IPS-20b (cell line): ENCODE measurements at regions not wholly inside any gene's neighbourhood (a gene's known extent, or its start where the extent isn't known, plus 50 kb on each side); places are given as distances from the start of the nearest gene placed in this dataset.
"Not testable (repeated sequence)": the region's sequence is repeated elsewhere in the genome, so short reads cannot be mapped to it uniquely, and the experiment has no call there.

Experiments
- H3K27ac ChIP-seq: one replicate; pipeline ENCODE4 v1.5.1; 2013; ENCODE audit warnings: low read length
- H3K27me3 ChIP-seq: 2 replicates; pipeline ENCODE4 v1.6.1; 2013; ENCODE audit warnings: mild to moderate bottlenecking, low read length, inconsistent platforms; ENCODE audit not compliant: insufficient read depth
- H3K36me3 ChIP-seq: 2 replicates; pipeline ENCODE4 v1.6.1; 2013; ENCODE audit warnings: low read depth, mild to moderate bottlenecking, inconsistent platforms, low read length, moderate library complexity; ENCODE audit not compliant: insufficient read depth
- H3K4me1 ChIP-seq: 2 replicates; pipeline ENCODE4 v1.6.1; 2013; ENCODE audit warnings: mild to moderate bottlenecking, control low read depth, inconsistent platforms, low read length, moderate library complexity; ENCODE audit not compliant: insufficient read depth
- H3K4me3 ChIP-seq: 2 replicates; pipeline ENCODE4 v1.5.1; 2013; ENCODE audit warnings: mild to moderate bottlenecking, low read length, inconsistent platforms
- H3K9ac ChIP-seq: 2 replicates; pipeline ENCODE4 v1.6.1; 2013; ENCODE audit warnings: low read depth, mild to moderate bottlenecking, inconsistent platforms, low read length, moderate library complexity
- H3K9me3 ChIP-seq: 2 replicates; pipeline ENCODE4 v1.6.1; 2013; ENCODE audit warnings: mild to moderate bottlenecking, low read depth, low read length, inconsistent platforms; ENCODE audit not compliant: insufficient read depth

DNA sequence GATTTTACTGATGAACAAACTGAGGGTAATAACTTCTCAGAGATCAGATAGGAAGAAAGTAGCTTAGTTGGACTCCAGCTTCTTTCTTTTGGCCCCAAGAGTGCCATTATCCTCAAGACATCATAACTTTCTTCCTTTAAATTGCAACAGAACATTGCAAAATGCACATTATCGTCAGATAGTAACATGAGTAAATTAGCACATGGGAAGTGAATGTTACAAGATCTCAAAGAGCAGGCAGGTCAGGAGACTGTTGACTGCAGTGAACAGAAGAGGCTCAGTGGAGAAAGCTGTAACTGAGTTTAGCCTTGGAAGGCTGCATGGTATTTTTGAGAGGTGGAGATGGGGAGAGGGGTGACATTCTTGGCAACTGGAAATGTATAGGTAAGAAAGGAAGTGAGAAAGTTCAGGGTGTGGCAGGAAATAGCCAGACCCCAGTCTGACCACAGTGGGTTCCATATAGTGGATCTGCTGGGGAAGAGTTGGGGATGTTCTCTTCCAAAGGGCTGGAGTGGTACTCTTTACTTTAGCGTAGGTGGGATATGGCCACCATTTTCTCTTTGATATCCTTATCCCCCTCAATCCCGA, 307.7 kb downstream of the RPLP1 start:
- H3K27me3 ChIP-seq = no peaks in the 10 kb centered on the region; the same call in 1 of the 2 replicates
- peaks cover under 1% of the 10 kb centered on the region; the same call in 1 of the 2 replicates for H3K4me1 ChIP-seq
- H3K36me3 ChIP-seq = no peaks in the 10 kb centered on the region
- no peak overlapping the region for H3K4me3 ChIP-seq
- no peak overlapping the region for H3K9ac ChIP-seq
- no peak overlapping the region for H3K27ac ChIP-seq
- no peaks in the 10 kb centered on the region for H3K9me3 ChIP-seq

- no peak overlapping the region for H3K27ac ChIP-seq
Measured at GRCh38 chr15:69760890-69761568, 308.4 kb downstream of the RPLP1 start.

DNA sequence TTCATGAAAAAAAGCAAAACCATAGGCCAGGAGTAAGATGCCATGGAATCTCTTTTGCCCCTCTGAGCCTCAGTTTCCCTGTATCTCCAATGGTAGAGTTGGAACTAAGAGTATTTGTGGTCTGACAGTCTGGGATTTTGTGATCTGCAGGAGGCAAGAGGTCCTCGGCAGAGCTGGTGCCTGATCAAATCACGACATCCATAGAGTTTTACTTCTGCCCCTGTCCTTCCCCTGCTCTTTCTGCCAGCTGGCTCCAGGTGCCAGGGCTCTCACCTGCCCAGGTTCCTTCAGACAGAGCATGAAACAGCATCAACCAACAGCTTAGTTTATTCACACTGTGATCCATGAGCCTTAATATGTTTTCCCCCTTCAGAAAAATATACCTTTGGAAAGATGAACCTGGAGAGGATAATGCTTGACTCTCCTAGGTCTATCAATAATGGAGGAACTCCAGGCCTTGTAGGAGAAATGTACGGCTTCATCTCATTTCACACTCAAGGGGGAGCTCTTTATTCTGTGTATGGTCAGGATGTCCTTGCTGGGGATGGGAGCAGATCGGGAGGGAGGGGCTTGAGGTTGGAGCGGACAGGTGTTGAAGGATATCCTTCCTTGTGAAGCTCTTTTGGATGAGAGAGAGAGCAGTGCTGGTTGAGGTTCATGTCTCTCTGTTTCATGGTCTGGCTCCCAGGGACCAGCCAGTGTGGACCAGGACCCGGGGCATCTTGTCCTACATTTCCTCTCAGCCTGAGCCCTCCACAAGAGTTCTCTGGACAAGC, 309.9 kb downstream of the RPLP1 start:
- no peaks in the 10 kb centered on the region for H3K4me1 ChIP-seq
- H3K27me3 ChIP-seq = no peaks in the 10 kb centered on the region
- H3K4me3 ChIP-seq = no peak overlapping the region
- H3K9ac ChIP-seq = no peak overlapping the region
- no peak overlapping the region for H3K27ac ChIP-seq
- no peaks in the 10 kb centered on the region for H3K36me3 ChIP-seq
- no peaks in the 10 kb centered on the region for H3K9me3 ChIP-seq

More at GRCh38 chr15:69760890-69761568, 308.4 kb downstream of the RPLP1 start:
- Histone ChIP-seq H3K4me3 (no peak overlapping the region), H3K9ac (no peak overlapping the region), H3K9me3 (no peaks in the 10 kb centered on the region), H3K36me3 (no peaks in the 10 kb centered on the region), H3K27me3 (no peaks in the 10 kb centered on the region; the same call in 1 of the 2 replicates), H3K4me1 (no peaks in the 10 kb centered on the region)

DNA sequence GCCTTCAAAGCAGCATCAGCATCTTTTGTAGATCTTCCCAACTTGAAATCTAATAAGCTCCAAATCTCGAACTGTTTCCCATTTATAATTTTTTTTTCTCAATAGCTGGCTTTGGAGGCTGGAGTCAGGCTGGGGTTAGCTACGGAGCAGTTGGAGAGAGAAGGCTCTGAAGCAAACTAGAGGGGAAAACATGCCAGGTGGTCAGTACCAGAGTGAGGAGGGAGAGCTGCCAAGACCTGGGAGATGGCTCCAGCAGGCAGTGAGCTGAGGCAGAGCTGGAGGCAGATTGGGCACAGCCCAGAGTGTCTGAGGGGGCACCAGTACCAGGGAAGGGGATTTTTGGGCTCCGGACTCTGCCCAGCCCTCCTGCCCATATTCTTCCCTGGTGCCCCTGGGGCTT, 311.2 kb downstream of the RPLP1 start:
- H3K4me3 ChIP-seq = no peak overlapping the region
- no peaks in the 10 kb centered on the region for H3K4me1 ChIP-seq
- H3K9me3 ChIP-seq = no peaks in the 10 kb centered on the region
- H3K27ac ChIP-seq = no peak overlapping the region
- H3K27me3 ChIP-seq = no peaks in the 10 kb centered on the region
- no peaks in the 10 kb centered on the region for H3K36me3 ChIP-seq
- no peak overlapping the region for H3K9ac ChIP-seq

GRCh38 chr15:69766156-69766555, 313.5 kb downstream of the RPLP1 start:
- Histone ChIP-seq H3K9me3 (no peaks in the 10 kb centered on the region), H3K27ac (no peak overlapping the region), H3K4me1 (no peaks in the 10 kb centered on the region; the same call in 1 of the 2 replicates), H3K4me3 (no peak overlapping the region), H3K36me3 (no peaks in the 10 kb centered on the region), H3K27me3 (no peaks in the 10 kb centered on the region), H3K9ac (no peak overlapping the region)

GRCh38 chr15:69767191-69767590, 314.6 kb downstream of the RPLP1 start:
- no peak overlapping the region for H3K27ac ChIP-seq
- H3K27me3 ChIP-seq = no peaks in the 10 kb centered on the region
- H3K4me1 ChIP-seq = no peaks in the 10 kb centered on the region; the same call in 1 of the 2 replicates
- H3K36me3 ChIP-seq = no peaks in the 10 kb centered on the region
- H3K9me3 ChIP-seq = no peaks in the 10 kb centered on the region
- no peak overlapping the region for H3K4me3 ChIP-seq
- no peak overlapping the region for H3K9ac ChIP-seq

DNA sequence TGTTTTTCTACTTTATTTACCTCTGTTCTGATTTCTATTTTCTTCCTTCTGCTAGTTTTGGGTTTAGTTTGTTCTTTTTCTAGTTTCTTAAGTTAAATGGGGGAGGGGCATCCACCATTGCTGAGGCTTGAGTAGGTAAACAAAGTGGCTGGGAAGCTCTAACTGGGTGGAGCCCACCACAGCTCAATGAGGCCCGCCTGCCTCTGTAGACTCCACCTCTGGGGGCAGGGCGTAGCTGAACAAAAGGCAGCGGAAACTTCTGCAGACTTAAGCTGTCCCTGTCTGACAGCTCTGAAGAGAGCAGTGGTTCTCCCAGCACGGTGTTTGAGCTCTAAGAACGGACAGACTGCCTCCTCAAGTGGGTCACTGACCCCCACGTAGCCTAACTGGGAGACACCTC, 316.7 kb downstream of the RPLP1 start:
- H3K27me3 ChIP-seq, H3K9me3 ChIP-seq, H3K4me1 ChIP-seq, H3K9ac ChIP-seq, H3K4me3 ChIP-seq, H3K27ac ChIP-seq, H3K36me3 ChIP-seq: not testable (repeated sequence)

DNA sequence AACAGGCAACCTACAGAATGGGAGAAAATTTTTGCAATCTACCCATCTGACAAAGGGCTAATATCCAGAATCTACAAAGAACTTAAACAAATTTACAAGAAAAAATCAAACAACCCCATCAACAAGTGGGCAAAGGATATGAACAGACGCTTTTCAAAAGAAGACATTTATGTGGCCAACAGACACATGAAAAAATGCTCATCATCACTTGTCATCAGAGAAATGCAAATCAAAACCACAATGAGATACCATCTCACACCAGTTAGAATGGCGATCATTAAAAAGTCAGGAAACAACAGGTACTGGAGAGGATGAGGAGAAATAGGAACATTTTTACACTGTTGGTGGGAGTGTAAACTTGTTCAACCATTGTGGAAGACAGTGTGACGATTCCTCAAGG, 321.6 kb downstream of the RPLP1 start:
- not testable (repeated sequence) for H3K4me3 ChIP-seq, H3K27ac ChIP-seq, H3K27me3 ChIP-seq, H3K9me3 ChIP-seq, H3K4me1 ChIP-seq, H3K36me3 ChIP-seq, H3K9ac ChIP-seq

DNA sequence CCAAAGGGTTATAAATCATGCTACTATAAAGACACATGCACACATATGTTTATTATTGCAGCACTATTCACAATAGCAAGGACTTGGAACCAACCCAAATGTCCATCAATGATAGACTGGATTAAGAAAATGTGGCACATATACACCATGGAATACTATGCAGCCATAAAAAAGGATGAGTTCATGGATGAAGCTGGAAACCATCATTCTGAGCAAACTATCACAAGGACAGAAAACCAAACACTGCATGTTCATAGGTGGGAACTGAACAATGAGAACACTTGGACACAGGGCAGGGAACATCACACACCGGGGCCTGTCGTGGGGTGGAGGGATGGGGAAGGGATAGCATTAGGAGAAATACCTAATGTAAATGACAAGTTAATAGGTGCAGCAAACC, 322.1 kb downstream of the RPLP1 start:
- H3K9me3 ChIP-seq, H3K27me3 ChIP-seq, H3K36me3 ChIP-seq, H3K9ac ChIP-seq, H3K27ac ChIP-seq, H3K4me1 ChIP-seq, H3K4me3 ChIP-seq: not testable (repeated sequence)

- no peak overlapping the region for H3K9ac ChIP-seq
- H3K9me3 ChIP-seq = 0 out of 2 replicates have a peak, but pooled peaks cover 4% of the 10 kb centered on the region
- H3K4me1 ChIP-seq = 0 out of 2 replicates have a peak, but pooled peaks cover 2% of the 10 kb centered on the region
- H3K27ac ChIP-seq = no peak overlapping the region
- no peaks in the 10 kb centered on the region for H3K27me3 ChIP-seq
- H3K36me3 ChIP-seq = no peaks in the 10 kb centered on the region
- H3K4me3 ChIP-seq = no peak overlapping the region
Measured at GRCh38 chr15:69777356-69777755, 320.4 kb downstream of the TLE3 start.

DNA sequence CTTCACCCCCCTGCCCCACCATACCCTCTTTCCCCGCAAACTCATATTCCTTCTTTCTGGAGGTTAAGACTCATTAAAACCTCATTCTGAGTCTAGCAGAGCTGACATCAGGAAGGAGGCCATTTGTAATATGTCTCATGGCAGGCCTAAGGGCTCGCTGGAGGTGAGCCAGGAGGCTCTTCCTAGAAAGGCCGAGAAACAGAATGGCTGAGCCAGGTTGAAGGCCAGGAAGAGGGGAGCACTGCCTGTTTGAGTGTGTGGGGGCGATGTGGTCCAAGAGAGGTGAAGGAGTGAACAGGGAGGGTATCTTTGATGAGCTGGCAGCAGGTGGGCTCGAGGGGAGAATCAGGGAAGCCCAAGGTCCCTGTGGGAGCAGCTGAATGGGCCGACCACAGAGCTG, 317.3 kb downstream of the TLE3 start:
- Histone ChIP-seq H3K27me3 (no peaks in the 10 kb centered on the region), H3K9me3 (0 out of 2 replicates have a peak, but pooled peaks cover 4% of the 10 kb centered on the region), H3K4me3 (no peak overlapping the region), H3K27ac (no peak overlapping the region), H3K4me1 (0 out of 2 replicates have a peak, but pooled peaks cover 2% of the 10 kb centered on the region), H3K9ac (no peak overlapping the region), H3K36me3 (no peaks in the 10 kb centered on the region)

GRCh38 chr15:69780981-69781380, 316.7 kb downstream of the TLE3 start:
- 0 out of 2 replicates have a peak, but pooled peaks cover 2% of the 10 kb centered on the region for H3K4me1 ChIP-seq
- no peak overlapping the region for H3K27ac ChIP-seq
- no peaks in the 10 kb centered on the region for H3K36me3 ChIP-seq
- no peaks in the 10 kb centered on the region for H3K27me3 ChIP-seq
- no peak overlapping the region for H3K4me3 ChIP-seq
- H3K9me3 ChIP-seq = 0 out of 2 replicates have a peak, but pooled peaks cover 4% of the 10 kb centered on the region
- H3K9ac ChIP-seq = no peak overlapping the region
